Loucy (cell line): ENCODE measurements at regions not wholly inside any gene's neighbourhood (a gene's known extent, or its start where the extent isn't known, plus 50 kb on each side); places are given as distances from the start of the nearest gene placed in this dataset.

ENCODE experiments used
- H2AFZ ChIP-seq: fragments of 200-600 bp; sonication (generic); 2 replicates; pipeline ENCODE4 v1.6.0; 2016; ENCODE audit warnings: antibody characterized with exemption, mild to moderate bottlenecking, low read length, moderate library complexity
- H3F3A ChIP-seq: fragments of 200-600 bp; 2 replicates; pipeline ENCODE4 v1.6.0; 2016; ENCODE audit warnings: antibody characterized with exemption, low read depth, mild to moderate bottlenecking
- H3K27me3 ChIP-seq: fragments of 200-600 bp; sonication (generic); 2 replicates; pipeline ENCODE4 v1.6.1; 2014; ENCODE audit warnings: low read length, mild to moderate bottlenecking; ENCODE audit not compliant: insufficient read depth, poor library complexity, severe bottlenecking
- H3K36me3 ChIP-seq: fragments of 200-600 bp; sonication (generic); 2 replicates; pipeline ENCODE4 v1.6.1; 2016; ENCODE audit warnings: low read length; ENCODE audit not compliant: insufficient read depth
- H3K4me1 ChIP-seq: fragments of 200-600 bp; sonication (generic); 2 replicates; pipeline ENCODE4 v1.5.1; 2014; ENCODE audit warnings: low read length, mild to moderate bottlenecking; ENCODE audit not compliant: insufficient read depth, poor library complexity, severe bottlenecking
- H3K4me2 ChIP-seq: fragments of 200-600 bp; sonication (generic); 2 replicates; pipeline ENCODE4 v1.6.0; 2014; ENCODE audit warnings: antibody characterized with exemption, low read length, low read depth, mild to moderate bottlenecking; ENCODE audit not compliant: poor library complexity, severe bottlenecking
- H3K4me3 ChIP-seq: fragments of 200-600 bp; sonication (generic); 2 replicates; pipeline ENCODE4 v1.5.1; 2014; ENCODE audit warnings: low read length, mild to moderate bottlenecking, mixed read lengths; ENCODE audit not compliant: poor library complexity, severe bottlenecking
- H3K79me2 ChIP-seq: fragments of 200-600 bp; sonication (generic); 2 replicates; pipeline ENCODE4 v1.6.1; 2014; ENCODE audit warnings: low read length; ENCODE audit not compliant: insufficient read depth
- H3K9ac ChIP-seq: fragments of 200-600 bp; sonication (generic); 2 replicates; pipeline ENCODE4 v1.6.0; 2014; ENCODE audit warnings: mild to moderate bottlenecking, low read depth, low read length, moderate library complexity; ENCODE audit not compliant: poor library complexity, severe bottlenecking
- H3K9me2 ChIP-seq: fragments of 200-600 bp; sonication (generic); replicated peaks from 2 replicates; pipeline ENCODE4 v1.6.1; 2016; ENCODE audit warnings: low read depth, low read length, mixed read lengths
- H3K9me3 ChIP-seq: fragments of 200-600 bp; sonication (generic); 2 replicates; pipeline ENCODE4 v1.6.1; 2014; ENCODE audit warnings: mild to moderate bottlenecking, antibody characterized with exemption, low read length, low read depth; ENCODE audit not compliant: insufficient read depth
- H4K20me1 ChIP-seq: fragments of 200-600 bp; sonication (generic); 2 replicates; pipeline ENCODE4 v1.6.0; 2014; ENCODE audit warnings: antibody characterized with exemption, low read length, mild to moderate bottlenecking; ENCODE audit not compliant: insufficient read depth, poor library complexity, severe bottlenecking
- CTCF ChIP-seq: fragments of 200-600 bp; sonication (generic); conservative IDR thresholded peaks from 2 replicates; pipeline ENCODE4 v1.5.1; 2014; ENCODE audit warnings: mild to moderate bottlenecking, antibody characterized with exemption, low read length
- EZH2phosphoT487 ChIP-seq: fragments of 200-600 bp; IDR thresholded peaks from 2 replicates; pipeline ENCODE4 v1.6.1; 2018; ENCODE audit warnings: antibody characterized with exemption, mild to moderate bottlenecking, moderate library complexity, borderline replicate concordance

GRCh38 chr5:21184581-21184980 lies 1196.6 kb upstream of the CDH18 start:
- H4K20me1 ChIP-seq = no peaks in the 10 kb centered on the region
- no peaks in the 10 kb centered on the region for H3K79me2 ChIP-seq
- no peak for TF ChIP-seq EZH2phosphoT487
- no peak for TF ChIP-seq CTCF
- no peaks in the 10 kb centered on the region for H3K36me3 ChIP-seq
- no peak overlapping the region for H3K4me2 ChIP-seq
- H3K27me3 ChIP-seq = no peaks in the 10 kb centered on the region
- H3F3A ChIP-seq = no peaks in the 10 kb centered on the region
- no peaks in the 10 kb centered on the region for H3K4me1 ChIP-seq
- no peak overlapping the region for H2AFZ ChIP-seq
- H3K9me2 ChIP-seq = no peaks in the 10 kb centered on the region
- no peak overlapping the region for H3K4me3 ChIP-seq
- H3K9me3 ChIP-seq = no peaks in the 10 kb centered on the region
- no peak overlapping the region for H3K9ac ChIP-seq

GRCh38 chr5:21181609-21182125 lies 1193.7 kb upstream of the CDH18 start:
- no peaks in the 10 kb centered on the region for H3K36me3 ChIP-seq
- no peak overlapping the region for H3K9ac ChIP-seq
- H4K20me1 ChIP-seq = no peaks in the 10 kb centered on the region
- TF ChIP-seq EZH2phosphoT487 (no peak), CTCF (no peak)
- no peaks in the 10 kb centered on the region for H3F3A ChIP-seq
- H3K27me3 ChIP-seq = no peaks in the 10 kb centered on the region
- H3K4me3 ChIP-seq = no peak overlapping the region
- no peaks in the 10 kb centered on the region for H3K9me2 ChIP-seq
- H3K4me2 ChIP-seq = no peak overlapping the region
- H3K79me2 ChIP-seq = no peaks in the 10 kb centered on the region
- H3K9me3 ChIP-seq = no peaks in the 10 kb centered on the region
- H2AFZ ChIP-seq = no peak overlapping the region
- H3K4me1 ChIP-seq = no peaks in the 10 kb centered on the region

- no peaks in the 10 kb centered on the region for H3K4me1 ChIP-seq
- H3K9me3 ChIP-seq = no peaks in the 10 kb centered on the region
- H4K20me1 ChIP-seq = no peaks in the 10 kb centered on the region
- H3K27me3 ChIP-seq = no peaks in the 10 kb centered on the region
- no peaks in the 10 kb centered on the region for H3F3A ChIP-seq
- H3K4me3 ChIP-seq = no peak overlapping the region
- H3K79me2 ChIP-seq = no peaks in the 10 kb centered on the region
- no peak for TF ChIP-seq EZH2phosphoT487
- no peak for TF ChIP-seq CTCF
- no peaks in the 10 kb centered on the region for H3K9me2 ChIP-seq
- no peaks in the 10 kb centered on the region for H3K36me3 ChIP-seq
- H3K9ac ChIP-seq = no peak overlapping the region
- no peak overlapping the region for H3K4me2 ChIP-seq
- no peak overlapping the region for H2AFZ ChIP-seq
Measured at GRCh38 chr5:21173526-21173925, 1185.5 kb upstream of the CDH18 start.
